GM12878 (cell line): ENCODE measurements at regions not wholly inside any gene's neighbourhood (a gene's known extent, or its start where the extent isn't known, plus 50 kb on each side); places are given as distances from the start of the nearest gene placed in this dataset.

Experiments used
- ATAC-seq: fragments of 200-7000 bp; cut with Tn5 transposase; 3 replicates; pipeline ENCODE4 v1.9.1; 2020; ENCODE audit warnings: mild to moderate bottlenecking, moderate library complexity
- BruUV-seq: library from RNA; stranded (reverse); fragments of 400-500 nt; replicated peaks from 2 replicates; lab custom pipeline; 2021; lab: Mats Ljungman, UMichigan
- CTCF ChIA-PET: fragments of 300-600 bp; sonication (Branson Sonifier 250); formaldehyde crosslinking; extraction: SDS; loops from one replicate; lab custom pipeline; 2021; ENCODE audit warnings: inconsistent platforms; lab: Yijun Ruan, JAX
- POLR2A ChIA-PET: fragments of 350-600 bp; formaldehyde crosslinking; extraction: SDS; loops from one replicate; lab custom pipeline; 2021; ENCODE audit warnings: inconsistent platforms; lab: Charles Lee
- RAD21 ChIA-PET: fragments of 300-600 bp; sonication (Branson Sonifier 250); formaldehyde crosslinking; loops from one replicate; lab custom pipeline; 2023; ENCODE audit warnings: antibody characterized with exemption; ENCODE audit not compliant: unreplicated experiment; lab: Charles Lee
- SMC1A ChIA-PET: fragments of 300-600 bp; sonication (Branson Sonifier 250); formaldehyde crosslinking; loops from one replicate; lab custom pipeline; 2023; ENCODE audit not compliant: unreplicated experiment, uncharacterized antibody; lab: Charles Lee
- DNase-seq: peaks from one replicate; pipeline ENCODE4 v3.0.0-alpha.2; 2011; ENCODE audit warnings: low read depth, low spot score
- FAIRE-seq: peaks from 3 replicates; lab custom pipeline; 2011; peaks lifted over from hg19 to GRCh38; lab: Jason Lieb, UNC
- H2AFZ ChIP-seq: 2 replicates; pipeline ENCODE4 v1.6.0; 2011; ENCODE audit warnings: low read depth, low read length, control low read depth; ENCODE audit not compliant: control insufficient read depth
- H3K27ac ChIP-seq: 2 replicates; pipeline ENCODE4 v1.5.1; 2011; ENCODE audit warnings: control low read depth; ENCODE audit not compliant: control insufficient read depth, insufficient read depth
- H3K27me3 ChIP-seq, 2 experiments: replicated peaks in 1 of 2; 2 replicates each; pipeline versions ENCODE4 v1.6.0 to v1.6.1; 2011; ENCODE audit warnings: low read length in 1 of 2; ENCODE audit not compliant: control insufficient read depth in 2 of 2, insufficient read depth in 2 of 2
- H3K36me3 ChIP-seq, 2 experiments: 2 replicates each; pipeline ENCODE4 v1.5.1; 2011; ENCODE audit warnings: low read length in 1 of 2; ENCODE audit not compliant: control insufficient read depth in 2 of 2, insufficient read depth in 2 of 2
- H3K4me1 ChIP-seq: 2 replicates; pipeline ENCODE4 v1.6.1; 2011; ENCODE audit warnings: mild to moderate bottlenecking, low read length, moderate library complexity, mixed read lengths; ENCODE audit not compliant: control insufficient read depth, insufficient read depth
- H3K4me2 ChIP-seq: 2 replicates; pipeline ENCODE4 v1.6.0; 2011; ENCODE audit warnings: control low read depth; ENCODE audit not compliant: control insufficient read depth, insufficient read depth
- H3K4me3 ChIP-seq: fragments of 200-600 bp; sonication (generic); 2 replicates; pipeline ENCODE4 v1.5.1; 2016
- H3K79me2 ChIP-seq: 2 replicates; pipeline ENCODE4 v1.6.0; 2011; ENCODE audit warnings: low read length; ENCODE audit not compliant: control insufficient read depth, insufficient read depth
- H3K9ac ChIP-seq: 2 replicates; pipeline ENCODE4 v1.8.0; 2011; ENCODE audit warnings: low read length, control low read depth, mixed read lengths; ENCODE audit not compliant: control insufficient read depth, insufficient read depth
- H3K9me3 ChIP-seq: replicated peaks from 3 replicates; pipeline ENCODE4 v1.5.1; 2011; ENCODE audit warnings: mild to moderate bottlenecking, low read length; ENCODE audit not compliant: control insufficient read depth, insufficient read depth
- H4K20me1 ChIP-seq: 2 replicates; pipeline ENCODE4 v1.6.0; 2011; ENCODE audit not compliant: control insufficient read depth, insufficient read depth
- CHD1 ChIP-seq: IDR thresholded peaks from 2 replicates; pipeline ENCODE4 v1.6.1; 2012; ENCODE audit warnings: low read depth, low read length, improper control_type of control experiment
- CREM ChIP-seq: IDR thresholded peaks from 2 replicates; pipeline ENCODE4 v1.6.1; 2014; ENCODE audit warnings: antibody characterized with exemption, low read depth
- EGR1 ChIP-seq, 2 experiments: IDR thresholded peaks; 1 replicate in 1 of 2; 2 replicates in 1 of 2; pipeline ENCODE4 v1.6.1; 2011 to 2012; ENCODE audit warnings: low read depth in 2 of 2, low read length in 2 of 2, borderline replicate concordance in 1 of 2, mild to moderate bottlenecking in 1 of 2, moderate library complexity in 1 of 2
- NFXL1 ChIP-seq: fragments of 450-650 bp; IDR thresholded peaks from 2 replicates; pipeline ENCODE4 v1.6.1; 2017; ENCODE audit warnings: antibody characterized with exemption, mild to moderate bottlenecking, borderline replicate concordance
- NRF1 ChIP-seq: conservative IDR thresholded peaks from 2 replicates; pipeline ENCODE4 v1.6.1; 2011; ENCODE audit warnings: mild to moderate bottlenecking, low read depth, low read length, improper control_type of control experiment
- POLR2A ChIP-seq: IDR thresholded peaks from 2 replicates; pipeline ENCODE4 v1.6.1; 2011; ENCODE audit warnings: low read depth, mild to moderate bottlenecking, low read length
- POLR2AphosphoS2 ChIP-seq: IDR thresholded peaks from 2 replicates; pipeline ENCODE4 v1.6.1; 2011; ENCODE audit warnings: low read depth, mild to moderate bottlenecking, low read length, improper control_type of control experiment, moderate library complexity
- RUNX3 ChIP-seq: IDR thresholded peaks from 2 replicates; pipeline ENCODE4 v1.6.1; 2012; ENCODE audit warnings: low read length, inconsistent platforms
- SMC3 ChIP-seq: IDR thresholded peaks from 2 replicates; pipeline ENCODE4 v1.6.1; 2011; ENCODE audit warnings: low read length, improper control_type of control experiment, borderline replicate concordance
- TARDBP ChIP-seq: IDR thresholded peaks from 2 replicates; pipeline ENCODE4 v1.6.1; 2016; ENCODE audit warnings: borderline replicate concordance
- YY1 ChIP-seq: IDR thresholded peaks from 2 replicates; pipeline ENCODE4 v1.6.1; 2011; ENCODE audit warnings: low read depth, mild to moderate bottlenecking, low read length
- WGBS: methylation state at CpG from one replicate; pipeline ENCODE4 v1.1.6; 2016; ENCODE audit warnings: low lambda C conversion rate; ENCODE audit not compliant: insufficient replicate concordance, insufficient coverage; ENCODE audit errors: missing lambda C conversion rate; 5-methylcytosine and 5-hydroxymethylcytosine counted together
- in situ Hi-C: fragments of 300-500 bp; cut with MboI; formaldehyde crosslinking; loops from 9 replicates; pipeline ENCODE4 v1.14.3; 2018; ENCODE audit warnings: mixed read lengths
- intact Hi-C: fragments of 100-400 bp; cut with micrococcal nuclease; formaldehyde crosslinking; loops from one replicate; pipeline ENCODE4 v1.14.2; 2022; ENCODE audit not compliant: unreplicated experiment
- TF ChIP-seq, protein P1 (sequence below): fragments of 450-650 bp; formaldehyde crosslinking; IDR thresholded peaks from 2 replicates; pipeline ENCODE4 v1.4.0; 2022; ENCODE audit warnings: mild to moderate bottlenecking, moderate library complexity
- TF ChIP-seq, protein P2 (sequence below): fragments of 450-650 bp; IDR thresholded peaks from 2 replicates; pipeline ENCODE4 v1.6.1; 2017; ENCODE audit warnings: mild to moderate bottlenecking

DNA sequence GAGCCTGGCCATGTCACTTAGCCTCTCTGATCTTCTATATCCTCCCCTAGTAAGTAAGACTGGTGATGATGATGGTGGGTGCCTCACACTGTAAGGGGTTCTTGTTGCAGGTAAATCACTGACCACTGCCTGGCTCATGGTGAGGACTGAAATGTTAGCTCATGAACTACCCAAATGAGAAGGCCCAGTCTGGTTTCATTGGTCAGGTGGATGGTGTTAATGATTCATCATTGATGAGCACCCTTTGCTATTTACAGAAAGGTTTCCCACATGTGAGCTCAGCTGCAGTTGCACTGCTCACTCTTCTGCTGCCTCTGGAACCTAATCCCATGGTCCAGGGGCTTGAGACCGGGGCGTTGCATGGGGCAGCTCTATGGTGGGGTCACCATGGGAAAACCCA lies 417.7 kb downstream of the PRDM2 start:
- Histone ChIP-seq H3K4me1 (no peaks in the 10 kb centered on the region), H2AFZ (no peak overlapping the region), H3K4me3 (no peak overlapping the region), H3K27me3 (no peaks in the 10 kb centered on the region), H3K79me2 (no peaks in the 10 kb centered on the region), H3K9me3 (no peaks in the 10 kb centered on the region; the same call in 2 of the 3 replicates), H3K9ac (no peak overlapping the region), H3K4me2 (no peak overlapping the region), H3K36me3 (no peaks in the 10 kb centered on the region), H3K27ac (no peak overlapping the region), H4K20me1 (no peaks in the 10 kb centered on the region)
- BruUV-seq, result no TSS peak
- no peak for ATAC-seq
- ChIA-PET POLR2A (no interaction called here), CTCF (no interaction called here), SMC1A (no interaction called here), RAD21 (no interaction called here)
- TF ChIP-seq SMC3, result no peak
- TF ChIP-seq POLR2AphosphoS2, result no peak
- TF ChIP-seq CREM, result no peak
- no peak for TF ChIP-seq EGR1 (IDR thresholded peaks at IDR 0.05; ENCODE audit: borderline replicate concordance in 1 of 2, low read depth in 2 of 2, low read length in 2 of 2)
- intact Hi-C loops (no loop called here), in situ Hi-C loops (no loop called here)
- no peak for DNase-seq
- no peak for FAIRE-seq
- WGBS, result 0% methylated on average over 2 of the region's 2 CpGs

- CTCF ChIA-PET, result interaction anchor here (0.6 kb wide), 1 partner anchor 18 kb away, joined by 3 read pairs; no protein-coding TSS in a partner anchor
- H2AFZ ChIP-seq, result no peak overlapping the region
- SMC1A ChIA-PET, result interaction anchor here (0.5 kb wide), 1 partner anchor 28 kb away, joined by 3 read pairs; no protein-coding TSS in a partner anchor
- no TSS peak for BruUV-seq
- WGBS, result 23% methylated on average over 7 of the region's 7 CpGs
- no peaks in the 10 kb centered on the region for H4K20me1 ChIP-seq
- POLR2A ChIA-PET, result no interaction called here
- H3K4me1 ChIP-seq, result no peaks in the 10 kb centered on the region
- no peaks in the 10 kb centered on the region for H3K79me2 ChIP-seq
- H3K27me3 ChIP-seq, result no peaks in the 10 kb centered on the region
- in situ Hi-C loops, result no loop called here
- H3K4me3 ChIP-seq, result no peak overlapping the region
- H3K9me3 ChIP-seq, result no peaks in the 10 kb centered on the region; the same call in 2 of the 3 replicates
- H3K27ac ChIP-seq, result no peak overlapping the region
- FAIRE-seq (no peak), ATAC-seq (no peak), DNase-seq (no peak)
- H3K9ac ChIP-seq, result no peak overlapping the region
- intact Hi-C loops, result no loop called here
- H3K4me2 ChIP-seq, result no peak overlapping the region
- RAD21 ChIA-PET, result no interaction called here
- H3K36me3 ChIP-seq, result no peaks in the 10 kb centered on the region
- TF ChIP-seq NRF1, result no peak
- TF ChIP-seq YY1, result no peak
- no peak for TF ChIP-seq NFXL1
- TF ChIP-seq POLR2A, result no peak
- no peak for TF ChIP-seq RUNX3
- TF ChIP-seq, protein P1, sequence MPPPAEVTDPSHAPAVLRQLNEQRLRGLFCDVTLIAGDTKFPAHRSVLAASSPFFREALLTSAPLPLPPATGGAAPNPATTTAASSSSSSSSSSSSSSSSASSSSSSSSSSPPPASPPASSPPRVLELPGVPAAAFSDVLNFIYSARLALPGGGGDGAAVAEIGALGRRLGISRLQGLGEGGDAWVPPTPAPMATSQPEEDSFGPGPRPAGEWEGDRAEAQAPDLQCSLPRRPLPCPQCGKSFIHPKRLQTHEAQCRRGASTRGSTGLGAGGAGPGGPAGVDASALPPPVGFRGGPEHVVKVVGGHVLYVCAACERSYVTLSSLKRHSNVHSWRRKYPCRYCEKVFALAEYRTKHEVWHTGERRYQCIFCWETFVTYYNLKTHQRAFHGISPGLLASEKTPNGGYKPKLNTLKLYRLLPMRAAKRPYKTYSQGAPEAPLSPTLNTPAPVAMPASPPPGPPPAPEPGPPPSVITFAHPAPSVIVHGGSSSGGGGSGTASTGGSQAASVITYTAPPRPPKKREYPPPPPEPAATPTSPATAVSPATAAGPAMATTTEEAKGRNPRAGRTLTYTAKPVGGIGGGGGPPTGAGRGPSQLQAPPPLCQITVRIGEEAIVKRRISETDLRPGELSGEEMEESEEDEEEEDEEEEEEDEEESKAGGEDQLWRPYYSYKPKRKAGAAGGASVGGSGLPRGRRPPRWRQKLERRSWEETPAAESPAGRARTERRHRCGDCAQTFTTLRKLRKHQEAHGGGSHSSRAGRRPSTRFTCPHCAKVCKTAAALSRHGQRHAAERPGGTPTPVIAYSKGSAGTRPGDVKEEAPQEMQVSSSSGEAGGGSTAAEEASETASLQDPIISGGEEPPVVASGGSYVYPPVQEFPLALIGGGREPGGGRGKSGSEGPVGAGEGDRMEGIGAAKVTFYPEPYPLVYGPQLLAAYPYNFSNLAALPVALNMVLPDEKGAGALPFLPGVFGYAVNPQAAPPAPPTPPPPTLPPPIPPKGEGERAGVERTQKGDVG (CRISPR knock-in tag), result no peak
- TF ChIP-seq, protein P2, sequence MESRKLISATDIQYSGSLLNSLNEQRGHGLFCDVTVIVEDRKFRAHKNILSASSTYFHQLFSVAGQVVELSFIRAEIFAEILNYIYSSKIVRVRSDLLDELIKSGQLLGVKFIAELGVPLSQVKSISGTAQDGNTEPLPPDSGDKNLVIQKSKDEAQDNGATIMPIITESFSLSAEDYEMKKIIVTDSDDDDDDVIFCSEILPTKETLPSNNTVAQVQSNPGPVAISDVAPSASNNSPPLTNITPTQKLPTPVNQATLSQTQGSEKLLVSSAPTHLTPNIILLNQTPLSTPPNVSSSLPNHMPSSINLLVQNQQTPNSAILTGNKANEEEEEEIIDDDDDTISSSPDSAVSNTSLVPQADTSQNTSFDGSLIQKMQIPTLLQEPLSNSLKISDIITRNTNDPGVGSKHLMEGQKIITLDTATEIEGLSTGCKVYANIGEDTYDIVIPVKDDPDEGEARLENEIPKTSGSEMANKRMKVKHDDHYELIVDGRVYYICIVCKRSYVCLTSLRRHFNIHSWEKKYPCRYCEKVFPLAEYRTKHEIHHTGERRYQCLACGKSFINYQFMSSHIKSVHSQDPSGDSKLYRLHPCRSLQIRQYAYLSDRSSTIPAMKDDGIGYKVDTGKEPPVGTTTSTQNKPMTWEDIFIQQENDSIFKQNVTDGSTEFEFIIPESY, result no peak
- no peak for TF ChIP-seq TARDBP
- TF ChIP-seq CHD1, result no peak
- TF ChIP-seq, all 136 proteins: peak for 0
Observed at GRCh38 chr1:14118691-14119485, 418.9 kb downstream of the PRDM2 start.
